HepG2 (cell line): ENCODE measurements at regions not wholly inside any gene's neighbourhood (a gene's known extent, or its start where the extent isn't known, plus 50 kb on each side); places are given as distances from the start of the nearest gene placed in this dataset.
"Not testable (repeated sequence)": the region's sequence is repeated elsewhere in the genome, so short reads cannot be mapped to it uniquely, and the experiment has no call there.

Source experiments
- CERS6 ChIP-seq: sonication (generic); formaldehyde crosslinking; IDR thresholded peaks from 2 replicates; pipeline ENCODE4 v1.5.0; 2020; ENCODE audit warnings: missing genetic modification reagents
- E2F5 ChIP-seq: sonication (generic); formaldehyde crosslinking; conservative IDR thresholded peaks from 2 replicates; pipeline ENCODE4 v1.4.0; 2020; ENCODE audit warnings: missing genetic modification reagents
- KDM1A ChIP-seq: IDR thresholded peaks from 2 replicates; pipeline ENCODE4 v1.6.1; 2016; ENCODE audit warnings: missing compliant biosample characterization
- REST ChIP-seq, 2 experiments: IDR thresholded peaks; 2 replicates each; pipeline ENCODE4 v1.6.1; 2011 to 2012; ENCODE audit warnings: low read length in 2 of 2, borderline replicate concordance in 1 of 2, low read depth in 1 of 2, mild to moderate bottlenecking in 1 of 2, moderate library complexity in 1 of 2
- TCF7 ChIP-seq: sonication (generic); IDR thresholded peaks from 2 replicates; pipeline ENCODE4 v1.6.1; 2016; ENCODE audit warnings: antibody characterized with exemption, low read depth
- ZNF639 ChIP-seq: conservative IDR thresholded peaks from 2 replicates; pipeline ENCODE4 v1.6.1; 2018; ENCODE audit warnings: missing genetic modification reagents
- ZUFSP ChIP-seq: sonication (generic); formaldehyde crosslinking; IDR thresholded peaks from 2 replicates; pipeline ENCODE4 v1.9.0; 2021; ENCODE audit warnings: missing genetic modification reagents, mild to moderate bottlenecking, borderline replicate concordance
- TF ChIP-seq, protein P1 (sequence below): sonication (generic); formaldehyde crosslinking; conservative IDR thresholded peaks from 2 replicates; pipeline ENCODE4 v1.8.1; 2023; ENCODE audit warnings: missing genetic modification reagents

DNA sequence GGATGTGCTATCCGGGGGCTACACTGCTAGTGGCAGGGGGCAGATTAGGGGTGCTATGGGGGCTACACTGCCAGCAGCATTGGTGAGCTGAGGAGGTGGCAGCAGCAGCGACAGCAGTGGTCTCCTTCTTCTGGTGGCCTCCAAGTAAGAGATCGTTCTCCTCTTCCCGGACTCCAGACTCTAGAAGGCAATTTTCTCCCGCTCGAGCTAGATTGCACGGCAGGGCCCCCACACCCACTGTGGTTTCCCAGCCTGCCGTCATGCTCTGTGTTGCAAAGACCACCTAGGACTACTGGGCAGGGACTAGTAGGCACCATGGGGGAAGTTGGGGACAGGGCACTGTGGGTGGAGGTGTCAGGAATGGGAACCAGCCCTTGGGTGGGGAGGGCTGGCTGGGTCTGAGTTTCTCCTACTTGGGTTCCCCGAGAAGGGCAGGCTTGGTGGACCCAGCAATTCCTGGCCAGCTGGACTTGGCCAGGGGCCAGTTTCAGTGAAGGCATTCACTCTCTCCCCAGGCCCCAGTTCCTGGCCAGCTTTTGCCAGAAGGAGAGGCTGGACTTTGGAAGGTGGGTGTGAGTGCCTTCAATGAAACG is 203.4 kb upstream of the WSB1 start:
- TF ChIP-seq ZNF639 (CRISPR knock-in tag); ZUFSP (CRISPR knock-in tag); REST (IDR thresholded peaks at IDR 0.05; ENCODE audit: borderline replicate concordance in 1 of 2, low read depth in 1 of 2, low read length in 2 of 2); KDM1A (CRISPR knock-in tag); TCF7; CERS6; E2F5 (CRISPR knock-in tag): not testable (repeated sequence)
- TF ChIP-seq, protein P1, sequence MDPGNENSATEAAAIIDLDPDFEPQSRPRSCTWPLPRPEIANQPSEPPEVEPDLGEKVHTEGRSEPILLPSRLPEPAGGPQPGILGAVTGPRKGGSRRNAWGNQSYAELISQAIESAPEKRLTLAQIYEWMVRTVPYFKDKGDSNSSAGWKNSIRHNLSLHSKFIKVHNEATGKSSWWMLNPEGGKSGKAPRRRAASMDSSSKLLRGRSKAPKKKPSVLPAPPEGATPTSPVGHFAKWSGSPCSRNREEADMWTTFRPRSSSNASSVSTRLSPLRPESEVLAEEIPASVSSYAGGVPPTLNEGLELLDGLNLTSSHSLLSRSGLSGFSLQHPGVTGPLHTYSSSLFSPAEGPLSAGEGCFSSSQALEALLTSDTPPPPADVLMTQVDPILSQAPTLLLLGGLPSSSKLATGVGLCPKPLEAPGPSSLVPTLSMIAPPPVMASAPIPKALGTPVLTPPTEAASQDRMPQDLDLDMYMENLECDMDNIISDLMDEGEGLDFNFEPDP = not testable (repeated sequence)
